ENCODE measurements at regions not wholly inside any gene's neighbourhood (a gene's known extent, or its start where the extent isn't known, plus 50 kb on each side); places are given as distances from the start of the nearest gene placed in this dataset.

DNA sequence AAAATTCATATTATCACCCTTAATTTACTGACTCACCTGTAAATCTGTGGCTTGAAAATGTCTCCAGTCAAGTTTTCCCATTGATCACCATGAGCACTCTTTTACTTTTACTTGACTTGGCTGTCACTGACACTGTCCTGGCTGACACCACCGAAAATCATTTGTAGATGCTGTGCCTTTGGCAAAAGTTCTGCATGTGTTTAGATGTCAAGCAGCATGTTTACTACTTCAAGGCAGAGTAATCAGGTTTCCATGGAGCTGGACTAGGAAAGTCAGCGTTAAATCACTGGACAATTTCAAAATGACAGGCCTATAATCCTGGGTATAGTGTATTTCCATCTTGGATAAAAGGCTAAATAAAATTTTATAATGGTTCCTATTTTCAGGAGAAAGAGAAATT lies 1530.6 kb upstream of the CDH6 start:
- intact Hi-C loops (cut with DNase I; ENCODE audit: low total_unique reads), result no loop called here
- Histone ChIP-seq H3K4me3 (no peak overlapping the region), H3K9me3 (peaks cover 0 to 17% of the 10 kb centered on the region in 2 donors), H3K27ac (no peak overlapping the region), H3K4me1 (no peaks in the 10 kb centered on the region), H3K27me3 (no peaks in the 10 kb centered on the region), H3K36me3 (no peaks in the 10 kb centered on the region)
- TF ChIP-seq POLR2AphosphoS5 (IDR thresholded peaks at IDR 0.05) (no peak), POLR2A (IDR thresholded peaks at IDR 0.05) (no peak)
- TF ChIP-seq, protein P1, sequence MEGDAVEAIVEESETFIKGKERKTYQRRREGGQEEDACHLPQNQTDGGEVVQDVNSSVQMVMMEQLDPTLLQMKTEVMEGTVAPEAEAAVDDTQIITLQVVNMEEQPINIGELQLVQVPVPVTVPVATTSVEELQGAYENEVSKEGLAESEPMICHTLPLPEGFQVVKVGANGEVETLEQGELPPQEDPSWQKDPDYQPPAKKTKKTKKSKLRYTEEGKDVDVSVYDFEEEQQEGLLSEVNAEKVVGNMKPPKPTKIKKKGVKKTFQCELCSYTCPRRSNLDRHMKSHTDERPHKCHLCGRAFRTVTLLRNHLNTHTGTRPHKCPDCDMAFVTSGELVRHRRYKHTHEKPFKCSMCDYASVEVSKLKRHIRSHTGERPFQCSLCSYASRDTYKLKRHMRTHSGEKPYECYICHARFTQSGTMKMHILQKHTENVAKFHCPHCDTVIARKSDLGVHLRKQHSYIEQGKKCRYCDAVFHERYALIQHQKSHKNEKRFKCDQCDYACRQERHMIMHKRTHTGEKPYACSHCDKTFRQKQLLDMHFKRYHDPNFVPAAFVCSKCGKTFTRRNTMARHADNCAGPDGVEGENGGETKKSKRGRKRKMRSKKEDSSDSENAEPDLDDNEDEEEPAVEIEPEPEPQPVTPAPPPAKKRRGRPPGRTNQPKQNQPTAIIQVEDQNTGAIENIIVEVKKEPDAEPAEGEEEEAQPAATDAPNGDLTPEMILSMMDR (IDR thresholded peaks at IDR 0.05), result no peak
- DNase-seq (ENCODE audit: low spot score in 2 of 2), result no peak

DNA sequence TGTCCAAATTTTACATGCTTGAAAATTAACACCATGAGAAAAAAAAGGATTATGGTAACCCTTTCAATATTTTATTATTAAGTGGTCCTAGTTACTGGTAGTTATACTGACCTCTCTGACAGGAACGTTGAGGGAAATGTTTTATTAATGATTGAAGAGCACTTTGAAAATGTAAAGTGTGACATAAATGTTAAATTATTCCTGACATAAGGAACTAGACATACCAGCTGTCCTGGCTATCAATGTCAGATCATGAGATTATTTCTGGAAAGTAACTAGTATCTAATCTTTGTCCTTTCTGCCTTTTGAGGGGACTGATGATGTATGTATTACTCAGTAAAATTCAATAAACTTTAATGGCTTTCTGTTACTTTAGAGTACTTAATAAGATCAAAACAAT lies 1538.5 kb upstream of the CDH6 start:
- Histone ChIP-seq H3K9me3 (peaks cover 0 to 6% of the 10 kb centered on the region in 2 donors), H3K4me1 (no peaks in the 10 kb centered on the region), H3K4me3 (no peak overlapping the region), H3K27ac (no peak overlapping the region), H3K27me3 (no peaks in the 10 kb centered on the region), H3K36me3 (no peaks in the 10 kb centered on the region)
- TF ChIP-seq POLR2AphosphoS5 (IDR thresholded peaks at IDR 0.05), result no peak
- TF ChIP-seq, protein P1 (IDR thresholded peaks at IDR 0.05), result no peak
- TF ChIP-seq POLR2A (IDR thresholded peaks at IDR 0.05), result no peak
- intact Hi-C loops (cut with DNase I; ENCODE audit: low total_unique reads), result no loop called here
- no peak for DNase-seq (ENCODE audit: low spot score in 2 of 2)

DNA sequence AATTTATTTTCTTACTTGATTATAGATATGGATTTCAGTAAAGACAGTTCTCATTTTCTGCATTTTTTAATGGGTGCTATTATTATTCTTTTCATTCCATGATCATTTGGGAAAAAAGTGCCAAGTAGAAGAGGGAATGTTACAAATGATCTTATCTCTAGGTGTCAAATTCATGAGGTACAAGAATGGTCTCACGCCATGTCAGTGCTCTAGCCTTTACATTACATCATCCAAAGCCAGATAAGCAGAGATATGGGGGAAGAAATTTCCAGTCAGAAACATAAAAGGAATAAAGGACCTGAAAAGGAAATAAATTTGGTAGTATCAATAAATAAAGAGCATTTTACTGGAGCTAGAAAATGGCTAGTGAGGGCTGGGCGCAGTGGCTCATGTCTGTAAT lies 1544.2 kb upstream of the CDH6 start:
- TF ChIP-seq, protein P1 (IDR thresholded peaks at IDR 0.05), result no peak
- TF ChIP-seq POLR2AphosphoS5 (IDR thresholded peaks at IDR 0.05) (no peak), POLR2A (IDR thresholded peaks at IDR 0.05) (no peak)
- no peaks in the 10 kb centered on the region for H3K36me3 ChIP-seq
- H3K9me3 ChIP-seq, result no peaks in the 10 kb centered on the region
- no peak for DNase-seq (ENCODE audit: low spot score in 2 of 2)
- H3K27ac ChIP-seq, result no peak overlapping the region
- no peaks in the 10 kb centered on the region for H3K4me1 ChIP-seq
- no peak overlapping the region for H3K4me3 ChIP-seq
- no peaks in the 10 kb centered on the region for H3K27me3 ChIP-seq
- intact Hi-C loops (cut with DNase I; ENCODE audit: low total_unique reads), result no loop called here

DNA sequence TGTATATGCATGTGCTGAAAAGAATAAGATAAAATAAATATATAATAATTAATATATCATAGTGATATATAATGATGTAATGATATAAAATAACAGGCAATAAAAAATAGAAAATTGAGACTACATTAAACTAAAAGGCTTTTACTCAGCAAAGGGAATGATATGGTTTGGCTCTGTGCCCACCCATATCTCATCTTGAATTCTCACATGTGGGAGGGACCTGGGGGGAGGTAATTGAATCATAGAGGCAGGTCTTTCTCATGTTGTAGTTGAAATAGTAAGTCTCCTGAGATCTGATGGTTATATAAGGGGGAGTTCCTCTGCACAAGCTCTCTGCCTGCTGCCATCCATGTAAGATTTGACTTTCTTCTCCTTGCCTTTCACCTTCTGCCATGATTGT lies 1550.9 kb upstream of the CDH6 start:
- no peaks in the 10 kb centered on the region for H3K9me3 ChIP-seq
- no peaks in the 10 kb centered on the region for H3K36me3 ChIP-seq
- H3K4me3 ChIP-seq, result no peak overlapping the region
- intact Hi-C loops (cut with DNase I; ENCODE audit: low total_unique reads), result no loop called here
- H3K4me1 ChIP-seq, result no peaks in the 10 kb centered on the region
- TF ChIP-seq POLR2A (IDR thresholded peaks at IDR 0.05) (no peak), POLR2AphosphoS5 (IDR thresholded peaks at IDR 0.05) (no peak)
- TF ChIP-seq, protein P1 (IDR thresholded peaks at IDR 0.05), result no peak
- DNase-seq (ENCODE audit: low spot score in 2 of 2), result no peak
- no peak overlapping the region for H3K27ac ChIP-seq
- no peaks in the 10 kb centered on the region for H3K27me3 ChIP-seq

DNA sequence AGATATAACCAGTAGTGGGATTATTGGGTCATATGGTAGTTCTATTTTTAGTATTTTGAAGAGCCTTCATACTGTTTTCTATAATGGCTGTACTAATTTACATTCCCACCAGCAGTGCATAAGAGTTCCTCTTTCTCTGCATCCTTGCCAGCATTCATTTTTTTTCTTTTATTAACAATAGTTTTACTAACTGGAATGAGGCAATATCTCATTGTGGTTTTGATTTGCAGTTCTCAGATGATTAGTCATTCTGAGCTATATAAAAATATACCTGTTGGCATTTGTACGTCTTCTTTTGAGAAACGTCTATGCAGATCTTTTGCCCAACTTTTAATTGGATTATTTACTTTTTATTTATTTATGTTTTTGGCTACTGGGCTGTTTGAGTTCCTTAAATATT lies 1579.3 kb upstream of the CDH6 start:
- Histone ChIP-seq H3K36me3 (no peaks in the 10 kb centered on the region), H3K9me3 (no peaks in the 10 kb centered on the region), H3K27me3 (no peaks in the 10 kb centered on the region), H3K4me3 (no peak overlapping the region), H3K4me1 (no peaks in the 10 kb centered on the region), H3K27ac (no peak overlapping the region)
- intact Hi-C loops (cut with DNase I; ENCODE audit: low total_unique reads), result no loop called here
- no peak for DNase-seq (ENCODE audit: low spot score in 2 of 2)
- no peak for TF ChIP-seq POLR2AphosphoS5 (IDR thresholded peaks at IDR 0.05)
- no peak for TF ChIP-seq POLR2A (IDR thresholded peaks at IDR 0.05)
- TF ChIP-seq, protein P1 (IDR thresholded peaks at IDR 0.05), result no peak
